ENCODE measurements at regions not wholly inside any gene's neighbourhood (a gene's known extent, or its start where the extent isn't known, plus 50 kb on each side); places are given as distances from the start of the nearest gene placed in this dataset.

DNA sequence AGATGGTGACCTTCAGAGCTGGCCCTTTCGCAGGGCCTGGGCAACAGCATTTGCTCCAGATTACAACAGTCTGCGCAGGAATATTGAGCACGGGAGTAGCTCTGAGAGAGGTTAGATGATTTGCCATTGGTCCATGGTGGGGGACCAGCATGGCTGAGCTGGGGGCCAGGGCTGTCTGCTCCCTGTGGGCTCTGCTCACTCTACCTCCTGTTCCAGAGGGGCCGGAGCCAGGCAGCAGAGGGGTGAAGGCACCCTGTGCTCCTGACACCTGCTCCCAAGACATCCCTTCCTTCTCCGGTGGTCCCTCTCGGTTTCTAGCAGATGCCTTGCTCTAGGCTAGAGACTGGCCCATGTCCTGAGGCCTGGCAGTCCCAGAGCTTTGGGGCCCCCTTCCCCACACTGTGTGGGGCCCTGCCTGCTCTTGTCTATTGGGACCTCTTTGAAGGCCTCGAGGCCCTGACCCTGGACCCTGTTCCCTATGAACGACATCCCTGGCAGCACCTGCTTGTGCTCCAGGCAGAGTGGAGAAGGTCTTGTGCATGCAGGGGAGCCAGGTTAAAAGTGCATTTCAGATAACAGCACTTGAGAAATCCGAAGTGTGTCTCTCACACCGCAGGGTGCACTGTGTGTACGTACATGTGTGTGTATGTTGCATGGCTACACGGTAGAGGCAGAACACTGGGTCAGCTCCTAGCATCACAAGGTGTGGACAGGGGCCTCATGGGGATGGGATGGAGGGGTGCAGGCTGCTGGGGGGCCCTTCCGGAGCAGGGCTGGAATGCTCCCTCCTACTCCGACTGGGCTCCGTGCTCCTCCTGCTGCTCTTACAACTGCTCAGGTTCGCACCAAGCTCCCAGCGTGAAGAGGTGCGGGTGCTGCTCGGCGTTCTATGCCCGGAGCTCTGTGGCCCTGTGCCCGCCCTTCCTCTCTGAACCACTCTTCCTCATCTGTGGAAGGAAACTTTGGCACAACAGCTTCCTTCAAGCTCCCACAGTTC is 123.3 kb upstream of the B3GAT1 start:
- TF ChIP-seq, protein P1, sequence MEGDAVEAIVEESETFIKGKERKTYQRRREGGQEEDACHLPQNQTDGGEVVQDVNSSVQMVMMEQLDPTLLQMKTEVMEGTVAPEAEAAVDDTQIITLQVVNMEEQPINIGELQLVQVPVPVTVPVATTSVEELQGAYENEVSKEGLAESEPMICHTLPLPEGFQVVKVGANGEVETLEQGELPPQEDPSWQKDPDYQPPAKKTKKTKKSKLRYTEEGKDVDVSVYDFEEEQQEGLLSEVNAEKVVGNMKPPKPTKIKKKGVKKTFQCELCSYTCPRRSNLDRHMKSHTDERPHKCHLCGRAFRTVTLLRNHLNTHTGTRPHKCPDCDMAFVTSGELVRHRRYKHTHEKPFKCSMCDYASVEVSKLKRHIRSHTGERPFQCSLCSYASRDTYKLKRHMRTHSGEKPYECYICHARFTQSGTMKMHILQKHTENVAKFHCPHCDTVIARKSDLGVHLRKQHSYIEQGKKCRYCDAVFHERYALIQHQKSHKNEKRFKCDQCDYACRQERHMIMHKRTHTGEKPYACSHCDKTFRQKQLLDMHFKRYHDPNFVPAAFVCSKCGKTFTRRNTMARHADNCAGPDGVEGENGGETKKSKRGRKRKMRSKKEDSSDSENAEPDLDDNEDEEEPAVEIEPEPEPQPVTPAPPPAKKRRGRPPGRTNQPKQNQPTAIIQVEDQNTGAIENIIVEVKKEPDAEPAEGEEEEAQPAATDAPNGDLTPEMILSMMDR (IDR thresholded peaks at IDR 0.05), result no peak
- TF ChIP-seq EZH2phosphoT487 (IDR thresholded peaks at IDR 0.05) (no peak), EZH2 (IDR thresholded peaks at IDR 0.05) (no peak)
- Histone ChIP-seq H3K79me2 (ENCODE audit: low read depth) (no peaks in the 10 kb centered on the region), H3F3A (ENCODE audit: low read depth) (peaks cover 11% of the 10 kb centered on the region), H2AFZ (replicated peaks) (no peak overlapping the region), H3K9ac (no peak overlapping the region), H4K20me1 (ENCODE audit: low read depth) (peaks cover 4% of the 10 kb centered on the region), H3K27ac (no peak overlapping the region), H3K4me2 (no peak overlapping the region), H3K9me3 (ENCODE audit: low read depth) (no peaks in the 10 kb centered on the region), H3K36me3 (no peaks in the 10 kb centered on the region), H3K4me3 (no peak overlapping the region), H3K27me3 (no peaks in the 10 kb centered on the region), H3K4me1 (peaks cover 32% of the 10 kb centered on the region)
- H3K36me3 Mint-ChIP-seq, result no peaks in the 10 kb centered on the region
- peaks cover 7% of the 10 kb centered on the region for H3K27me3 Mint-ChIP-seq (ENCODE audit: insufficient read depth, low read depth)
- H3K27ac Mint-ChIP-seq, result peak overlapping the region; percentile 78
- no peak for DNase-seq (ENCODE audit: low spot score)
- no peak overlapping the region for H3K4me3 Mint-ChIP-seq
- H3K4me1 Mint-ChIP-seq, result peaks cover 53% of the 10 kb centered on the region
- H3K9me3 Mint-ChIP-seq, result peaks cover 6% of the 10 kb centered on the region

- TF ChIP-seq, protein P1 (IDR thresholded peaks at IDR 0.05), result no peak
- TF ChIP-seq EZH2 (IDR thresholded peaks at IDR 0.05), result no peak
- TF ChIP-seq EZH2phosphoT487 (IDR thresholded peaks at IDR 0.05), result no peak
- Mint-ChIP-seq H3K36me3 (no peaks in the 10 kb centered on the region), H3K4me3 (no peak overlapping the region)
Measured at GRCh38 chr11:134533511-134533910, 121.5 kb upstream of the B3GAT1 start.

GRCh38 chr11:134532921-134533421 is 120.9 kb upstream of the B3GAT1 start:
- no peak overlapping the region for H2AFZ ChIP-seq (replicated peaks)
- H3K36me3 ChIP-seq, result no peaks in the 10 kb centered on the region
- peaks cover 23% of the 10 kb centered on the region for H3K4me1 ChIP-seq
- DNase-seq (ENCODE audit: low spot score), result no peak
- Mint-ChIP-seq H3K4me3 (no peak overlapping the region), H3K27ac (no peak overlapping the region), H3K27me3 (ENCODE audit: insufficient read depth, low read depth) (peaks cover 13% of the 10 kb centered on the region), H3K36me3 (no peaks in the 10 kb centered on the region), H3K4me1 (peaks cover 47% of the 10 kb centered on the region), H3K9me3 (no peaks in the 10 kb centered on the region)
- no peak overlapping the region for H3K4me2 ChIP-seq
- H3K4me3 ChIP-seq, result no peak overlapping the region
- H3K9ac ChIP-seq, result no peak overlapping the region
- no peaks in the 10 kb centered on the region for H3K79me2 ChIP-seq (ENCODE audit: low read depth)
- H3K27ac ChIP-seq, result no peak overlapping the region
- H3F3A ChIP-seq (ENCODE audit: low read depth), result peaks cover 11% of the 10 kb centered on the region
- no peaks in the 10 kb centered on the region for H3K9me3 ChIP-seq (ENCODE audit: low read depth)
- TF ChIP-seq, protein P1 (IDR thresholded peaks at IDR 0.05), result no peak
- TF ChIP-seq EZH2 (IDR thresholded peaks at IDR 0.05) (no peak), EZH2phosphoT487 (IDR thresholded peaks at IDR 0.05) (no peak)
- peaks cover 4% of the 10 kb centered on the region for H4K20me1 ChIP-seq (ENCODE audit: low read depth)
- no peaks in the 10 kb centered on the region for H3K27me3 ChIP-seq

More at GRCh38 chr11:134533511-134533910, 121.5 kb upstream of the B3GAT1 start:
- no peaks in the 10 kb centered on the region for H3K9me3 ChIP-seq (ENCODE audit: low read depth)
- no peaks in the 10 kb centered on the region for H3K36me3 ChIP-seq
- no peak overlapping the region for H3K4me3 ChIP-seq
- no peak overlapping the region for H3K9ac ChIP-seq
- no peaks in the 10 kb centered on the region for H3K79me2 ChIP-seq (ENCODE audit: low read depth)
- H4K20me1 ChIP-seq (ENCODE audit: low read depth), result peaks cover 4% of the 10 kb centered on the region
- Mint-ChIP-seq H3K27me3 (ENCODE audit: insufficient read depth, low read depth) (peaks cover 13% of the 10 kb centered on the region), H3K9me3 (no peaks in the 10 kb centered on the region), H3K4me1 (peaks cover 47% of the 10 kb centered on the region), H3K27ac (no peak overlapping the region)
- no peak for DNase-seq (ENCODE audit: low spot score)
- no peaks in the 10 kb centered on the region for H3K27me3 ChIP-seq
- peaks cover 26% of the 10 kb centered on the region for H3K4me1 ChIP-seq
- no peak overlapping the region for H2AFZ ChIP-seq (replicated peaks)
- no peak overlapping the region for H3K27ac ChIP-seq
- no peak overlapping the region for H3K4me2 ChIP-seq
- peaks cover 11% of the 10 kb centered on the region for H3F3A ChIP-seq (ENCODE audit: low read depth)
